Esophagus muscularis mucosa (tissue), 3 donors: ENCODE measurements at regions not wholly inside any gene's neighbourhood (a gene's known extent, or its start where the extent isn't known, plus 50 kb on each side); places are given as distances from the start of the nearest gene placed in this dataset.

Source experiments
- CTCF ChIP-seq, 3 experiments: fragments of 200-600 bp in 2 of 3; fragments of 450-650 bp in 1 of 3; sonication (generic) in 2 of 3; IDR thresholded peaks; one replicate each; pipeline ENCODE4 v1.5.1; 2017 to 2019; ENCODE audit warnings: antibody characterized with exemption in 3 of 3, mild to moderate bottlenecking in 2 of 3, moderate library complexity in 1 of 3
- POLR2A ChIP-seq: fragments of 450-650 bp; IDR thresholded peaks from one replicate; pipeline ENCODE4 v1.6.1; 2017; ENCODE audit warnings: antibody characterized with exemption, moderate library complexity, mild to moderate bottlenecking, low read depth

- no peak for TF ChIP-seq POLR2A
- no peak for TF ChIP-seq CTCF (IDR thresholded peaks at IDR 0.05)
Observed at GRCh38 chr10:128764190-128764589, 638.0 kb upstream of the MKI67 start.
